ENCODE measurements at regions not wholly inside any gene's neighbourhood (a gene's known extent, or its start where the extent isn't known, plus 50 kb on each side); places are given as distances from the start of the nearest gene placed in this dataset.

GRCh38 chr6:15826814-15827318 is 164.0 kb upstream of the DTNBP1 start:
- Histone ChIP-seq H3K9me3 (replicated peaks; ENCODE audit: control insufficient read depth, insufficient read depth, low read length) (no peaks in the 10 kb centered on the region), H3K4me2 (ENCODE audit: control insufficient read depth, insufficient read depth) (no peak overlapping the region), H3K79me2 (ENCODE audit: control insufficient read depth, insufficient read depth, low read length) (no peaks in the 10 kb centered on the region), H2AFZ (ENCODE audit: control insufficient read depth, low read depth, low read length) (no peak overlapping the region), H3K36me3 (ENCODE audit: control insufficient read depth in 2 of 2, insufficient read depth in 2 of 2, low read length in 1 of 2) (no peaks in the 10 kb centered on the region), H3K4me1 (ENCODE audit: control insufficient read depth, insufficient read depth, low read length) (peaks cover 9% of the 10 kb centered on the region), H3K27ac (ENCODE audit: control insufficient read depth, insufficient read depth) (no peak overlapping the region), H3K27me3 (replicated peaks in 1 of 2; ENCODE audit: control insufficient read depth in 2 of 2, insufficient read depth in 2 of 2, low read length in 1 of 2) (no peaks in the 10 kb centered on the region), H3K9ac (ENCODE audit: control insufficient read depth, insufficient read depth, low read length) (no peak overlapping the region), H4K20me1 (ENCODE audit: control insufficient read depth, insufficient read depth) (no peaks in the 10 kb centered on the region), H3K4me3 (no peak overlapping the region)
- intact Hi-C loops (cut with micrococcal nuclease; ENCODE audit: unreplicated experiment): no loop called here
- in situ Hi-C loops (cut with MboI): no loop called here
- 77% methylated on average over 5 of the region's 5 CpGs for WGBS (ENCODE audit: insufficient coverage, insufficient replicate concordance, low lambda C conversion rate, missing lambda C conversion rate)
- CTCF ChIA-PET: interaction anchor here (1.0 to 2.0 kb wide), 2 partner anchors 14 to 25 kb away, joined by 3 to 4 read pairs; no protein-coding TSS in a partner anchor
- DNase-seq (ENCODE audit: low read depth, low spot score) (no peak), ATAC-seq (no peak), FAIRE-seq (no peak)
- POLR2A ChIA-PET: interaction anchor here (1.1 kb wide), 1 partner anchor 51 kb away, joined by 5 read pairs; no protein-coding TSS in a partner anchor
- no peak for TF ChIP-seq HDAC2 (IDR thresholded peaks at IDR 0.05)
- TF ChIP-seq HDAC6 (IDR thresholded peaks at IDR 0.05; ENCODE audit: unreplicated experiment): no peak
- TF ChIP-seq STAT3 (IDR thresholded peaks at IDR 0.05; ENCODE audit: low read depth, low read length): no peak
- RAD21 ChIA-PET (ENCODE audit: unreplicated experiment): interaction anchor here (0.8 to 1.4 kb wide), 2 partner anchors 47 to 49 kb away, joined by 3 read pairs; no protein-coding TSS in a partner anchor
- BruUV-seq (replicated peaks): no TSS peak
- SMC1A ChIA-PET (ENCODE audit: uncharacterized antibody, unreplicated experiment): interaction anchor here (0.6 to 3.6 kb wide), 4 partner anchors 10 to 268 kb away, joined by 3 to 33 read pairs (median 4); no protein-coding TSS in a partner anchor

GRCh38 chr6:15825332-15825930 is 162.6 kb upstream of the DTNBP1 start:
- WGBS (ENCODE audit: insufficient coverage, insufficient replicate concordance, low lambda C conversion rate, missing lambda C conversion rate): 70% methylated on average over 8 of the region's 8 CpGs
- Histone ChIP-seq H3K4me1 (ENCODE audit: control insufficient read depth, insufficient read depth, low read length) (peaks cover 9% of the 10 kb centered on the region), H4K20me1 (ENCODE audit: control insufficient read depth, insufficient read depth) (no peaks in the 10 kb centered on the region), H3K4me2 (ENCODE audit: control insufficient read depth, insufficient read depth) (no peak overlapping the region), H2AFZ (ENCODE audit: control insufficient read depth, low read depth, low read length) (no peak overlapping the region), H3K27me3 (replicated peaks in 1 of 2; ENCODE audit: control insufficient read depth in 2 of 2, insufficient read depth in 2 of 2, low read length in 1 of 2) (no peaks in the 10 kb centered on the region), H3K79me2 (ENCODE audit: control insufficient read depth, insufficient read depth, low read length) (no peaks in the 10 kb centered on the region), H3K9ac (ENCODE audit: control insufficient read depth, insufficient read depth, low read length) (no peak overlapping the region), H3K4me3 (no peak overlapping the region), H3K27ac (ENCODE audit: control insufficient read depth, insufficient read depth) (no peak overlapping the region), H3K9me3 (replicated peaks; ENCODE audit: control insufficient read depth, insufficient read depth, low read length) (no peaks in the 10 kb centered on the region), H3K36me3 (ENCODE audit: control insufficient read depth in 2 of 2, insufficient read depth in 2 of 2, low read length in 1 of 2) (no peaks in the 10 kb centered on the region)
- ATAC-seq (no peak), FAIRE-seq (no peak), DNase-seq (ENCODE audit: low read depth, low spot score) (no peak)
- SMC1A ChIA-PET (ENCODE audit: uncharacterized antibody, unreplicated experiment): interaction anchor here (0.6 to 3.6 kb wide), 19 partner anchors 8 to 342 kb away, joined by 3 to 33 read pairs (median 5); no protein-coding TSS in a partner anchor
- intact Hi-C loops (cut with micrococcal nuclease; ENCODE audit: unreplicated experiment): no loop called here
- in situ Hi-C loops (cut with MboI): no loop called here
- CTCF ChIA-PET: interaction anchor here (0.6 to 2.0 kb wide), 5 partner anchors 13 to 134 kb away, joined by 3 to 4 read pairs (median 3); no protein-coding TSS in a partner anchor
- no TSS peak for BruUV-seq (replicated peaks)
- POLR2A ChIA-PET: interaction anchor here (1.2 kb wide), 1 partner anchor 9 kb away, joined by 4 read pairs; no protein-coding TSS in a partner anchor
- RAD21 ChIA-PET (ENCODE audit: unreplicated experiment): interaction anchor here (0.7 to 1.7 kb wide), 4 partner anchors 49 to 54 kb away, joined by 3 to 5 read pairs (median 4); no protein-coding TSS in a partner anchor
- no peak for TF ChIP-seq RAD21 (IDR thresholded peaks at IDR 0.05; ENCODE audit: insufficient read depth, low read depth, low read length)
- no peak for TF ChIP-seq GABPA (IDR thresholded peaks at IDR 0.05; ENCODE audit: low read depth)
- no peak for TF ChIP-seq REST (IDR thresholded peaks at IDR 0.05; ENCODE audit: low read depth, low read length)
- TF ChIP-seq SIN3A (IDR thresholded peaks at IDR 0.05; ENCODE audit: low read depth, low read length): no peak
- no peak for TF ChIP-seq ZBTB33 (IDR thresholded peaks at IDR 0.05)
- no peak for TF ChIP-seq MEF2A (IDR thresholded peaks at IDR 0.05; ENCODE audit: insufficient read depth, low read depth, low read length)
- TF ChIP-seq ZNF217 (IDR thresholded peaks at IDR 0.05): no peak
- TF ChIP-seq TAF1 (IDR thresholded peaks at IDR 0.05; ENCODE audit: borderline replicate concordance, low read depth, low read length): no peak
- no peak for TF ChIP-seq ZNF274 (IDR thresholded peaks at IDR 0.05; ENCODE audit: insufficient read depth, insufficient read length)

All from GM12878 (cell line).